Liver (tissue), 8 donors: ENCODE measurements at regions not wholly inside any gene's neighbourhood (a gene's known extent, or its start where the extent isn't known, plus 50 kb on each side); places are given as distances from the start of the nearest gene placed in this dataset.

Experiments
- DNase-seq: peaks from one replicate; pipeline ENCODE4 v3.0.0-alpha.2; 2017; ENCODE audit warnings: low spot score
- H3K27ac ChIP-seq, 2 donors: one replicate each; pipeline ENCODE4 v1.7.0; 2013; ENCODE audit warnings: inconsistent platforms in 2 of 2, low read length in 2 of 2, control low read depth in 1 of 2, low read depth in 1 of 2, mild to moderate bottlenecking in 1 of 2
- H3K27me3 ChIP-seq, 4 donors: one replicate each; pipeline versions ENCODE4 v1.6.1 to v1.7.0; 2013; ENCODE audit warnings: low read length in 3 of 4, inconsistent platforms in 1 of 4, mild to moderate bottlenecking in 1 of 4, moderate library complexity in 1 of 4; ENCODE audit not compliant: control insufficient read depth in 4 of 4, insufficient read depth in 4 of 4
- H3K36me3 ChIP-seq, 4 donors: one replicate each; pipeline versions ENCODE4 v1.6.1 to v1.7.0; 2013; ENCODE audit warnings: low read length in 3 of 4, mild to moderate bottlenecking in 3 of 4, low read depth in 1 of 4, moderate library complexity in 1 of 4; ENCODE audit not compliant: control insufficient read depth in 4 of 4, insufficient read depth in 3 of 4
- H3K4me1 ChIP-seq, 4 donors: one replicate each; pipeline versions ENCODE4 v1.6.1 to v1.7.0; 2013; ENCODE audit warnings: low read length in 3 of 4, mild to moderate bottlenecking in 3 of 4, moderate library complexity in 1 of 4; ENCODE audit not compliant: control insufficient read depth in 4 of 4, insufficient read depth in 4 of 4
- H3K4me3 ChIP-seq, 3 donors: one replicate each; pipeline versions ENCODE4 v1.6.1 to v1.7.0; 2013; ENCODE audit warnings: low read length in 3 of 3, control low read depth in 1 of 3, low read depth in 1 of 3, mild to moderate bottlenecking in 1 of 3
- H3K9ac ChIP-seq, 2 donors: one replicate each; pipeline ENCODE4 v1.7.0; 2013; ENCODE audit warnings: low read length in 2 of 2, mild to moderate bottlenecking in 2 of 2, moderate library complexity in 2 of 2, control low read depth in 1 of 2, low read depth in 1 of 2
- H3K9me3 ChIP-seq, 4 donors: one replicate each; pipeline versions ENCODE4 v1.6.1 to v1.7.0; 2013; ENCODE audit warnings: low read length in 3 of 4; ENCODE audit not compliant: control insufficient read depth in 4 of 4
- ATF3 ChIP-seq: IDR thresholded peaks from 2 replicates; pipeline ENCODE4 v1.6.1; 2016; ENCODE audit warnings: antibody characterized with exemption
- EGR1 ChIP-seq, 2 donors: IDR thresholded peaks; 2 replicates each; pipeline ENCODE4 v1.6.1; 2016 to 2018; ENCODE audit warnings: antibody characterized with exemption in 2 of 2, low read depth in 2 of 2
- FOXA1 ChIP-seq: IDR thresholded peaks from 2 replicates; pipeline ENCODE4 v1.6.1; 2016; ENCODE audit warnings: antibody characterized with exemption
- FOXA2 ChIP-seq: IDR thresholded peaks from 2 replicates; pipeline ENCODE4 v1.6.1; 2016; ENCODE audit warnings: antibody characterized with exemption
- GABPA ChIP-seq, 2 donors: IDR thresholded peaks in 1 of 2; conservative IDR thresholded peaks in 1 of 2; 2 replicates each; pipeline ENCODE4 v1.6.1; 2016; ENCODE audit warnings: antibody characterized with exemption in 2 of 2, mild to moderate bottlenecking in 1 of 2, moderate library complexity in 1 of 2
- HNF4A ChIP-seq, 2 donors: conservative IDR thresholded peaks; 2 replicates each; pipeline ENCODE4 v1.6.1; 2016; ENCODE audit warnings: antibody characterized with exemption in 2 of 2, mild to moderate bottlenecking in 2 of 2
- HNF4G ChIP-seq: IDR thresholded peaks from 2 replicates; pipeline ENCODE4 v1.6.1; 2016; ENCODE audit warnings: antibody characterized with exemption
- JUND ChIP-seq, 2 donors: IDR thresholded peaks; 2 replicates each; pipeline ENCODE4 v1.6.1; 2016; ENCODE audit warnings: antibody characterized with exemption in 2 of 2
- MAX ChIP-seq: IDR thresholded peaks from 2 replicates; pipeline ENCODE4 v1.6.1; 2016; ENCODE audit warnings: antibody characterized with exemption
- NR2F2 ChIP-seq: IDR thresholded peaks from 2 replicates; pipeline ENCODE4 v1.6.1; 2016; ENCODE audit warnings: antibody characterized with exemption
- RAD21 ChIP-seq, 2 donors: IDR thresholded peaks; 2 replicates each; pipeline ENCODE4 v1.6.1; 2016; ENCODE audit warnings: antibody characterized with exemption in 2 of 2, mild to moderate bottlenecking in 2 of 2
- SP1 ChIP-seq: IDR thresholded peaks from 2 replicates; pipeline ENCODE4 v1.6.1; 2018; ENCODE audit warnings: antibody characterized with exemption, mild to moderate bottlenecking
- TAF1 ChIP-seq: conservative IDR thresholded peaks from 2 replicates; pipeline ENCODE4 v1.6.1; 2016; ENCODE audit warnings: antibody characterized with exemption, mild to moderate bottlenecking
- YY1 ChIP-seq: IDR thresholded peaks from 2 replicates; pipeline ENCODE4 v1.6.1; 2016; ENCODE audit warnings: antibody characterized with exemption, mild to moderate bottlenecking
- whole genome bisulfite sequencing: extraction: QIAGEN DNeasy Blood & Tissue Kit; methylation state at CpG from one replicate; pipeline ENCODE4 v1.1.7; 2013; 5-methylcytosine and 5-hydroxymethylcytosine counted together
- TF ChIP-seq, protein P1 (sequence below): fragments of 150-350 bp; IDR thresholded peaks from 2 replicates; pipeline ENCODE4 v1.5.1; 2017; ENCODE audit warnings: improper control_type of control experiment, low read depth, low read length; ENCODE audit not compliant: missing input control
- TF ChIP-seq, protein P2 (sequence below): IDR thresholded peaks from 2 replicates; pipeline ENCODE4 v1.6.1; 2016; ENCODE audit warnings: antibody characterized with exemption, mild to moderate bottlenecking
- donor health status: healthy.
- donor health status: healthy.
- donor health status: healthy.
- donor health status: healthy.
- donor health status: healthy.

- H3K9ac ChIP-seq = no peak overlapping the region
- TF ChIP-seq, protein P1, sequence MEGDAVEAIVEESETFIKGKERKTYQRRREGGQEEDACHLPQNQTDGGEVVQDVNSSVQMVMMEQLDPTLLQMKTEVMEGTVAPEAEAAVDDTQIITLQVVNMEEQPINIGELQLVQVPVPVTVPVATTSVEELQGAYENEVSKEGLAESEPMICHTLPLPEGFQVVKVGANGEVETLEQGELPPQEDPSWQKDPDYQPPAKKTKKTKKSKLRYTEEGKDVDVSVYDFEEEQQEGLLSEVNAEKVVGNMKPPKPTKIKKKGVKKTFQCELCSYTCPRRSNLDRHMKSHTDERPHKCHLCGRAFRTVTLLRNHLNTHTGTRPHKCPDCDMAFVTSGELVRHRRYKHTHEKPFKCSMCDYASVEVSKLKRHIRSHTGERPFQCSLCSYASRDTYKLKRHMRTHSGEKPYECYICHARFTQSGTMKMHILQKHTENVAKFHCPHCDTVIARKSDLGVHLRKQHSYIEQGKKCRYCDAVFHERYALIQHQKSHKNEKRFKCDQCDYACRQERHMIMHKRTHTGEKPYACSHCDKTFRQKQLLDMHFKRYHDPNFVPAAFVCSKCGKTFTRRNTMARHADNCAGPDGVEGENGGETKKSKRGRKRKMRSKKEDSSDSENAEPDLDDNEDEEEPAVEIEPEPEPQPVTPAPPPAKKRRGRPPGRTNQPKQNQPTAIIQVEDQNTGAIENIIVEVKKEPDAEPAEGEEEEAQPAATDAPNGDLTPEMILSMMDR = no peak
- TF ChIP-seq FOXA2 (no peak), ATF3 (no peak), RAD21 (IDR thresholded peaks at IDR 0.05) (no peak)
- no peaks in the 10 kb centered on the region for H3K9me3 ChIP-seq
- no peaks in the 10 kb centered on the region for H3K4me1 ChIP-seq
- H3K36me3 ChIP-seq = no peaks in the 10 kb centered on the region
- no peak overlapping the region for H3K27ac ChIP-seq
- no peaks in the 10 kb centered on the region for H3K27me3 ChIP-seq
- WGBS = 92% methylated on average over 8 of the region's 8 CpGs
- no peak for DNase-seq
- H3K4me3 ChIP-seq = no peak overlapping the region
Observed at GRCh38 chr11:91822805-91823204, 401.8 kb upstream of the FAT3 start.

- DNase-seq = no peak
- H3K4me1 ChIP-seq = no peaks in the 10 kb centered on the region
- H3K36me3 ChIP-seq = no peaks in the 10 kb centered on the region
- no peak overlapping the region for H3K27ac ChIP-seq
- H3K9me3 ChIP-seq = no peaks in the 10 kb centered on the region
- no peak overlapping the region for H3K4me3 ChIP-seq
- TF ChIP-seq FOXA2 = no peak
- TF ChIP-seq YY1 = no peak
- TF ChIP-seq, protein P1 = no peak
- no peak overlapping the region for H3K9ac ChIP-seq
- WGBS = 94% methylated on average over 3 of the region's 3 CpGs
- H3K27me3 ChIP-seq = no peaks in the 10 kb centered on the region
Observed at GRCh38 chr11:91820709-91821108, 403.9 kb upstream of the FAT3 start.

GRCh38 chr11:91819777-91820176, 404.8 kb upstream of the FAT3 start:
- no peak overlapping the region for H3K9ac ChIP-seq
- TF ChIP-seq YY1 = no peak
- TF ChIP-seq, protein P1 = no peak
- no peak for TF ChIP-seq HNF4G
- TF ChIP-seq JUND (IDR thresholded peaks at IDR 0.05) = no peak
- no peak for TF ChIP-seq SP1
- TF ChIP-seq HNF4A (conservative IDR thresholded peaks at IDR 0.05) = no peak
- TF ChIP-seq, protein P2, sequence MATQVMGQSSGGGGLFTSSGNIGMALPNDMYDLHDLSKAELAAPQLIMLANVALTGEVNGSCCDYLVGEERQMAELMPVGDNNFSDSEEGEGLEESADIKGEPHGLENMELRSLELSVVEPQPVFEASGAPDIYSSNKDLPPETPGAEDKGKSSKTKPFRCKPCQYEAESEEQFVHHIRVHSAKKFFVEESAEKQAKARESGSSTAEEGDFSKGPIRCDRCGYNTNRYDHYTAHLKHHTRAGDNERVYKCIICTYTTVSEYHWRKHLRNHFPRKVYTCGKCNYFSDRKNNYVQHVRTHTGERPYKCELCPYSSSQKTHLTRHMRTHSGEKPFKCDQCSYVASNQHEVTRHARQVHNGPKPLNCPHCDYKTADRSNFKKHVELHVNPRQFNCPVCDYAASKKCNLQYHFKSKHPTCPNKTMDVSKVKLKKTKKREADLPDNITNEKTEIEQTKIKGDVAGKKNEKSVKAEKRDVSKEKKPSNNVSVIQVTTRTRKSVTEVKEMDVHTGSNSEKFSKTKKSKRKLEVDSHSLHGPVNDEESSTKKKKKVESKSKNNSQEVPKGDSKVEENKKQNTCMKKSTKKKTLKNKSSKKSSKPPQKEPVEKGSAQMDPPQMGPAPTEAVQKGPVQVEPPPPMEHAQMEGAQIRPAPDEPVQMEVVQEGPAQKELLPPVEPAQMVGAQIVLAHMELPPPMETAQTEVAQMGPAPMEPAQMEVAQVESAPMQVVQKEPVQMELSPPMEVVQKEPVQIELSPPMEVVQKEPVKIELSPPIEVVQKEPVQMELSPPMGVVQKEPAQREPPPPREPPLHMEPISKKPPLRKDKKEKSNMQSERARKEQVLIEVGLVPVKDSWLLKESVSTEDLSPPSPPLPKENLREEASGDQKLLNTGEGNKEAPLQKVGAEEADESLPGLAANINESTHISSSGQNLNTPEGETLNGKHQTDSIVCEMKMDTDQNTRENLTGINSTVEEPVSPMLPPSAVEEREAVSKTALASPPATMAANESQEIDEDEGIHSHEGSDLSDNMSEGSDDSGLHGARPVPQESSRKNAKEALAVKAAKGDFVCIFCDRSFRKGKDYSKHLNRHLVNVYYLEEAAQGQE = no peak
- TF ChIP-seq GABPA (IDR thresholded peaks at IDR 0.05 in 1 of 2, conservative IDR thresholded peaks at IDR 0.05 in 1 of 2) = no peak
- no peak for TF ChIP-seq FOXA1
- TF ChIP-seq FOXA2 = no peak
- TF ChIP-seq NR2F2 = no peak
- no peak for TF ChIP-seq ATF3
- no peak for TF ChIP-seq TAF1
- no peak for TF ChIP-seq MAX
- TF ChIP-seq EGR1 (IDR thresholded peaks at IDR 0.05; ENCODE audit: low read depth in 2 of 2) = no peak
- H3K4me1 ChIP-seq = no peaks in the 10 kb centered on the region
- DNase-seq = no peak
- no peaks in the 10 kb centered on the region for H3K9me3 ChIP-seq
- H3K27me3 ChIP-seq = no peaks in the 10 kb centered on the region
- H3K4me3 ChIP-seq = no peak overlapping the region
- H3K36me3 ChIP-seq = no peaks in the 10 kb centered on the region
- WGBS = 77% methylated on average over 1 of the region's 1 CpG
- no peak overlapping the region for H3K27ac ChIP-seq
